ENCODE measurements at regions not wholly inside any gene's neighbourhood (a gene's known extent, or its start where the extent isn't known, plus 50 kb on each side); places are given as distances from the start of the nearest gene placed in this dataset.
A peak's percentile ranks its signal among the peaks of the same experiment; 100 is the strongest.
"Not testable (repeated sequence)": the region's sequence is repeated elsewhere in the genome, so short reads cannot be mapped to it uniquely, and the experiment has no call there.

- no peak for DNase-seq
Measured at GRCh38 chr10:45515630-45516029, 141.6 kb downstream of the ALOX5 start.

DNA sequence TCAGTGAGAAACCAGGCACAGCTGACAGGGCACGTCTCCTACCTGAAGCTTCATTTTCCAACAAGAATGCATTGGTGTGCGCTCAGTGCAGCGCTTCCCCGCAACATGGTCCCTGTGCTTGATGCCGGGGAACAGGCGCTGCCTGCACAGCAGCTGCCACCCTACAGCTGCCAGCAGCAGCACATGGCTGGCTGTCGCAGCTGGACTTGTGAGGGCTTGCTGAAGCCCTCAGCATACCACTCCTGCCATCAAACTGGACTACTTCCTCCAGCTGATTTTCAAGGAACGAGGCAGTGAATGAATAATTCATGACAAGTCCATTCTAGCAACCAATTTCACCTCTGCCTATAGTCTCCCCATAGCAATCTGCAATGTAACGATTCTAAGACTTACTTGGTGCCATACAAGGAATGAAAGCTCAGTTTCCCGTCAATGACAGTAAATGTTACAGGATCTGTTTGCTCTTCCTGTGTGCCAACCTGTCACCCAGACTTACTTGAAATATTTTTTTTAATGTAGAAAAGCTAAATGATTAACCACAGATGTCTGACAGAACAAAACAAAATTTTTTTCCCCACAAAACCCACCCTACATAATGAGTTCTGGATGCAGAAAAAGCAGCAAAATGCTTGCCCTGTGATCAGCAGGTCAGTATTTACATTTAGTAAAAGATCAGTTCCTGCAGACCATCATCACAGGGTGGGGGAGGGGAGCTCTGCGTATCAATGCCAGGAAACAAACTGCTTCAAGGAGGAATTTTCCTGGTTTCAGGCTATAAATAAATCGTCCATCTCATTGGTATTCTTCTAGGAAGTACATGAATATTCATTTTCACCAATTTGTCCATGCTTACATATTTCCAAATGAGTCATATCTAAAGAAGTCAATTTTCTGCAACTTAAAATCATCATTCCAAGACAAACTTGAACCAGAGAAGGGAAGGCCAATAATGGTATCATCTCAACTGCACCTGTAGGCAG lies 140.6 kb downstream of the ALOX5 start:
- peak; percentile 23 for DNase-seq

- DNase-seq = no peak
Measured at GRCh38 chr10:45513551-45513950, 139.5 kb downstream of the ALOX5 start.

GRCh38 chr10:45511926-45512325 lies 137.9 kb downstream of the ALOX5 start:
- DNase-seq = not testable (repeated sequence)

- no peak for DNase-seq
Measured at GRCh38 chr10:45509491-45509890, 135.5 kb downstream of the ALOX5 start.

- DNase-seq = no peak
Measured at GRCh38 chr10:45505311-45505710, 131.3 kb downstream of the ALOX5 start.

GRCh38 chr10:45502458-45502857 lies 128.4 kb downstream of the ALOX5 start:
- no peak for DNase-seq

DNA sequence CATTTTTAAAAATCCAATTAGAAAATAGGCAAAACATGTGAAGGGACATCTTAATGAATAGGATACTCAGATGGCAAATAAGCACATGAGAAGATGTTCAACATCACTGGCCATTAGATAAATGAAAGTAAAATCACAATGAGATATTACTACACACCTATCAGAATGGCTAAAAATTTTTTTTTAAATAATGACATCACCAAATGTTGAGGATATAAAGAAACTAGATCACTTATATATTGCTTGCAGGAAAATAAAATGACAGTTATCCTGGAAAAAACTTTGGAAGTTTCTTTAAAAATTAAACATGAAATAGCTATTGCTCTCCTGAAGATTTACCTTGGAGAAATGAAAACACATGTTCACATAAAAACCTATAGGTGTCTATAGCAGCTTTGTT lies 127.8 kb downstream of the ALOX5 start:
- DNase-seq = no peak

DNA sequence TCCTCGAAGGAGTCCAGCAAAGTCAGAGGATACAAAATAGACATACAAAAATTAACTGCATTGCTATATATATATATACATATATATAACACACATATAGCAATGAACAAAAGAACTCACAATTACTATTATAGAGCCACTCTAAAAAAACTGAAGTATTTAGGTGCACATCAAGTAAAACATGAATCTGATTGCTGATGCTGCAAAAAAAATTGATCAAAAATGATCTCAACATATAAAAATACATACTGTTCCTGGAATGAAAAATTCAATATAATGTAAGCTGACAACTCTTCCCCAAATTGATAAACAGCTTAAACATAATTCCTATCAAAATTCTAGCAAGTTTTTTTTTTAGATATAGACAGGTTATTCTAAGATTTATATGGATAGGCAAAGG lies 126.8 kb downstream of the ALOX5 start:
- DNase-seq = no peak

DNA sequence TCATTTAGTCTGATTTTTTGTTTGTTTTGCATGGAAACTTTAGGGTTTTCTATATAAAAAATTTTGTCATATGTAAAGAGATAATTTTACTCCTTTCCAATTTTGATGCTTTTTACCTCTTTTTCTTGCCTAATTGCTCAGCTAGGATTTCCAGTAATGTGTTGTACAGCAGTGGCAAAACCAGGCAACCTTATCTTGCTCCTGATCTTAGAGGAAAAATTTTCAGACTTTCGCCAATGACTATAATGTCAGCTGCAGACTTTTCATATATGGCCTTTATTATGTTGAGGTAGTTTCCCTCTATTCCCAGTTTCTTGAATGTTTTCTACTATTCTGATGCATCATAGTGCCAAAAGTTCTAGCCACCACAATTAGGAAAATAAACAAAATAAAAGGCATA lies 126.3 kb downstream of the ALOX5 start:
- DNase-seq = no peak

DNA sequence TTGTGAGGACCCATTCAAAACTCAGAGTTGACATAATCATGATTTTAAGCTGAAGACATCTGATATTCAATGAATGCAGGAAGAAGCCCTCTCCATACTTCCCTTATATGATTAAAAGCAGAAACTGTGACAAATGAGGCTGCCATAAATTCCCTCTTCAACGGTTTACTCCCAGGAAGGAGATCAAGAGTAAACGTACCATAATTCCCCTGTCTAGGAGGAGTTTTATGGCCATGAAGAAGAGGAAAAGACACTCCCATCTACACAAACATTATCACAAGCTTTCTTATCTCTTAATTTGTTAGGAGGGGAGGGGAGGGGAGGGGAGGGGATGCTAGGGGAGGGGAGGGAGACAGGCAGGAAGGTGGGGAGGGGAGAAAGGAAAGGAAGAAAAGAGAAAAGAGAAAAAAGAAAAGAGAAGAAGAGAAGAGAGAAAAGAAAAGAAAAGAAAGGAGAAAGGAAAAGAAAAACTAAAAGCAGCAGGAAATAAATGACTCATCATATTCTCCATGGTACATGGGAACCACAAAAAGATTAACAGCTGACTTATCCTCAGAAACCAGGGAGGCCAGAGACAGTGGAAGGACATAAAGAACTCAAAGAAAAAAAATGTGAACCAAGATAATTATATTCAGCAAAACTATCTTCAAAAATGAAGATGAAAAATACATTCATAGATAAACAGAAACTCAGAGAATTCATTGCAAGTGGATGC lies 121.6 kb downstream of the ALOX5 start:
- no peak for DNase-seq
